Effector CD8-positive, alpha-beta T cell (primary cell): ENCODE measurements at regions not wholly inside any gene's neighbourhood (a gene's known extent, or its start where the extent isn't known, plus 50 kb on each side); places are given as distances from the start of the nearest gene placed in this dataset.

Experiments used
- DNase-seq: peaks from one replicate; lab custom pipeline; 2025; lab: John Stamatoyannopoulos, UW

DNA sequence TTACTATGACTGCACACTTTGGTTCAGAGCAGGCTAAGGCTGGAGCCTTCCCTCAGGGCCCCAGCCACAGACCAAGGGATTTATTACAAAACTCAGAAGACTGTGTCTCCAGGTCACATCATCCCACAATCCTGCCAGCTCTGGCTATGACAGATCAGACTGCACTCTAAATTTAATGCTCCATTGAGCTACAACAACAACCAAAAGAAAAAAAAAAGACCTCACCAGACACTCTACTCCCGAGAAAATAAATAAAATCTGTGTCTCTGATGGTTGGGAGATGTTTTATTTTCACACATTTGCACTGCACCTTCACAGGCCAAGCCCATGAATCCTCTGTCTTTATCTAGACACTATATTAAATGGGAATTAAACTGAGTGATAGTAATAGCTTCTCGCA is 50.8 kb upstream of the CTNNB1 start:
- no peak for DNase-seq

- DNase-seq = no peak
Observed at GRCh38 chr3:41148901-41149300, 50.4 kb upstream of the CTNNB1 start.
